B cell (primary cell): ENCODE measurements at regions not wholly inside any gene's neighbourhood (a gene's known extent, or its start where the extent isn't known, plus 50 kb on each side); places are given as distances from the start of the nearest gene placed in this dataset.

Experiments used
- ATAC-seq: fragments of 200-7000 bp; cut with Tn5 transposase; one replicate; pipeline ENCODE4 v1.10.0; 2021; ENCODE audit warnings: low read depth, mild to moderate bottlenecking, moderate number of reproducible peaks, moderate library complexity
- CTCF ChIA-PET: fragments of 350-600 bp; sonication (Branson Sonifier 250); formaldehyde crosslinking; loops from one replicate; lab custom pipeline; 2021; ENCODE audit warnings: antibody characterized with exemption, inconsistent platforms; lab: Charles Lee
- POLR2A ChIA-PET: fragments of 350-600 bp; sonication (Branson Sonifier 250); formaldehyde crosslinking; loops from one replicate; lab custom pipeline; 2021; ENCODE audit warnings: antibody characterized with exemption; lab: Charles Lee
- DNase-seq: peaks from one replicate; pipeline ENCODE4 v3.0.0; 2013
- H2AFZ ChIP-seq: 2 replicates; pipeline ENCODE4 v1.6.1; 2012; ENCODE audit warnings: mild to moderate bottlenecking, low read depth, low read length; ENCODE audit not compliant: insufficient read depth, poor library complexity, severe bottlenecking
- H3K27ac ChIP-seq, 2 donors: 1 replicate in 1 of 2; 2 replicates in 1 of 2; pipeline ENCODE4 v1.5.1; 2012 to 2013; ENCODE audit warnings: low read length in 2 of 2, mild to moderate bottlenecking in 2 of 2, moderate library complexity in 1 of 2
- H3K27me3 ChIP-seq, 4 experiments: fragments of 200-600 bp in 1 of 4; sonication (generic) in 1 of 4; replicated peaks in 1 of 4; 1 replicate in 2 of 4; 2 replicates in 2 of 4; pipeline versions ENCODE4 v1.6.1 to v1.7.0; 2013 to 2016; ENCODE audit warnings: low read length in 3 of 4, mild to moderate bottlenecking in 2 of 4, mixed read lengths in 1 of 4, moderate library complexity in 1 of 4; ENCODE audit not compliant: insufficient read depth in 4 of 4, control insufficient read depth in 3 of 4; ENCODE audit errors: control extremely low read depth in 1 of 4
- H3K36me3 ChIP-seq, 2 experiments: replicated peaks in 1 of 2; 1 replicate in 1 of 2; 2 replicates in 1 of 2; pipeline versions ENCODE4 v1.6.1 to v1.7.1; 2013; ENCODE audit warnings: low read length in 1 of 2; ENCODE audit not compliant: insufficient read depth in 2 of 2, control insufficient read depth in 1 of 2; ENCODE audit errors: control extremely low read depth in 1 of 2, extremely low read depth in 1 of 2
- H3K4me1 ChIP-seq, 2 donors: fragments of 200-600 bp in 1 of 2; sonication (generic) in 1 of 2; 1 replicate in 1 of 2; 2 replicates in 1 of 2; pipeline versions ENCODE4 v1.5.1 to v1.6.1; 2013 to 2017; ENCODE audit warnings: low read length in 2 of 2; ENCODE audit not compliant: control insufficient read depth in 2 of 2, insufficient read depth in 2 of 2
- H3K4me2 ChIP-seq: replicated peaks from 2 replicates; pipeline ENCODE3; 2012; ENCODE audit warnings: mild to moderate bottlenecking, low read depth, low read length; ENCODE audit not compliant: poor library complexity, severe bottlenecking
- H3K4me3 ChIP-seq, 5 experiments: fragments of 200-600 bp in 1 of 5; sonication (generic) in 1 of 5; 1 replicate in 3 of 5; 2 replicates in 2 of 5; pipeline versions ENCODE4 v1.5.1 to v1.7.0; 2011 to 2016; ENCODE audit warnings: low read length in 4 of 5, mild to moderate bottlenecking in 4 of 5, low read depth in 2 of 5, control low read depth in 1 of 5, moderate library complexity in 1 of 5; ENCODE audit not compliant: insufficient read depth in 1 of 5; ENCODE audit errors: control extremely low read depth in 1 of 5, extremely low read depth in 1 of 5
- H3K79me2 ChIP-seq: fragments of 200-600 bp; sonication (generic); one replicate; pipeline ENCODE4 v1.6.0; 2016; ENCODE audit warnings: low read length; ENCODE audit not compliant: control insufficient read depth, insufficient read depth
- H3K9ac ChIP-seq: fragments of 200-600 bp; sonication (generic); 2 replicates; pipeline ENCODE4 v1.6.1; 2017; ENCODE audit warnings: mild to moderate bottlenecking, low read length, moderate library complexity
- H3K9me3 ChIP-seq, 3 donors: one replicate each; pipeline versions ENCODE4 v1.6.1 to v1.7.1; 2013; ENCODE audit warnings: low read length in 2 of 3; ENCODE audit not compliant: control insufficient read depth in 2 of 3, insufficient read depth in 1 of 3; ENCODE audit errors: control extremely low read depth in 1 of 3
- H4K20me1 ChIP-seq: 2 replicates; pipeline ENCODE4 v1.6.0; 2012; ENCODE audit warnings: mild to moderate bottlenecking, low read length; ENCODE audit not compliant: insufficient read depth, control insufficient read depth, poor library complexity, severe bottlenecking
- H3K27ac Mint-ChIP-seq: one replicate; pipeline ENCODE4 v1.8.0; 2021; ENCODE audit warnings: mixed read lengths
- H3K27me3 Mint-ChIP-seq: one replicate; pipeline ENCODE4 v1.8.0; 2021; ENCODE audit warnings: mixed read lengths
- H3K4me1 Mint-ChIP-seq: one replicate; pipeline ENCODE4 v1.8.0; 2021; ENCODE audit warnings: mixed read lengths
- H3K4me3 Mint-ChIP-seq: one replicate; pipeline ENCODE4 v1.8.0; 2021; ENCODE audit warnings: mixed read lengths
- H3K9me3 Mint-ChIP-seq: one replicate; pipeline ENCODE4 v1.8.0; 2022; ENCODE audit warnings: mixed read lengths; ENCODE audit not compliant: insufficient read depth
- EZH2 ChIP-seq: IDR thresholded peaks from 2 replicates; pipeline ENCODE4 v1.6.1; 2012; ENCODE audit warnings: borderline replicate concordance, low read depth, mild to moderate bottlenecking, moderate library complexity, low read length; ENCODE audit not compliant: insufficient read depth, poor library complexity, severe bottlenecking
- WGBS: methylation state at CpG from one replicate; pipeline ENCODE4 v1.1.5; 2013; ENCODE audit warnings: missing lambda C conversion rate; ENCODE audit not compliant: insufficient coverage; 5-methylcytosine and 5-hydroxymethylcytosine counted together
- intact Hi-C: fragments of 100-400 bp; cut with micrococcal nuclease; formaldehyde crosslinking; loops from one replicate; pipeline ENCODE4 v1.10.0; 2022
- TF ChIP-seq, protein P1 (sequence below): fragments of 200-600 bp; IDR thresholded peaks from one replicate; pipeline ENCODE4 v1.8.0; 2022; ENCODE audit warnings: antibody characterized with exemption, mild to moderate bottlenecking

DNA sequence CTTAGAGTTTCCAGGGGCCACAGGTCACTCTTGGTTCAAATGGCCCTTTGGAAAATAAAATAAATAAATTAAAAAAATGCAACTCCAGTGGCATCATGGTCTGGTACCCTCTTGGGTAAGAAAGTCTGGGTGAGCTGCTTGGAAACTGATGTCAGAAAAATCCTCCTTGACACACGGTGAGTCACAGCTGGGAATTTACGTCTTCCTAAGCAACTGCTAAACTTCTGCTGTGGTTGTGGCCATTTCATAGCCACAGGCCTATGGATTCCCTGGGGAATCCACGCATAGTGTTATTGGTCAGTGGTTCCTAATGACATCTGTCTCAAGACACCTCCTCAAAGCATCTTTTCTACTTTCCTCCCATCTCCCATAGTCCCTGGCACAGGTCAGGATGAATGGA lies 220.8 kb downstream of the COG6 start:
- no peak overlapping the region for H3K27ac Mint-ChIP-seq
- Histone ChIP-seq H3K9ac (no peak overlapping the region), H3K36me3 (no peaks in the 10 kb centered on the region), H3K4me3 (no peak overlapping the region), H4K20me1 (no peaks in the 10 kb centered on the region), H2AFZ (no peak overlapping the region), H3K4me1 (no peaks in the 10 kb centered on the region), H3K27ac (no peak overlapping the region), H3K27me3 (no peaks in the 10 kb centered on the region), H3K79me2 (no peaks in the 10 kb centered on the region), H3K4me2 (no peak overlapping the region), H3K9me3 (no peaks in the 10 kb centered on the region)
- ChIA-PET POLR2A (no interaction called here), CTCF (no interaction called here)
- WGBS = 88% methylated on average over 1 of the region's 3 CpGs
- H3K27me3 Mint-ChIP-seq = peaks cover 12% of the 10 kb centered on the region
- H3K4me3 Mint-ChIP-seq = no peak overlapping the region
- DNase-seq = no peak
- H3K9me3 Mint-ChIP-seq = no peaks in the 10 kb centered on the region
- intact Hi-C loops = no loop called here
- no peak for ATAC-seq
- no peaks in the 10 kb centered on the region for H3K4me1 Mint-ChIP-seq
- TF ChIP-seq, protein P1, sequence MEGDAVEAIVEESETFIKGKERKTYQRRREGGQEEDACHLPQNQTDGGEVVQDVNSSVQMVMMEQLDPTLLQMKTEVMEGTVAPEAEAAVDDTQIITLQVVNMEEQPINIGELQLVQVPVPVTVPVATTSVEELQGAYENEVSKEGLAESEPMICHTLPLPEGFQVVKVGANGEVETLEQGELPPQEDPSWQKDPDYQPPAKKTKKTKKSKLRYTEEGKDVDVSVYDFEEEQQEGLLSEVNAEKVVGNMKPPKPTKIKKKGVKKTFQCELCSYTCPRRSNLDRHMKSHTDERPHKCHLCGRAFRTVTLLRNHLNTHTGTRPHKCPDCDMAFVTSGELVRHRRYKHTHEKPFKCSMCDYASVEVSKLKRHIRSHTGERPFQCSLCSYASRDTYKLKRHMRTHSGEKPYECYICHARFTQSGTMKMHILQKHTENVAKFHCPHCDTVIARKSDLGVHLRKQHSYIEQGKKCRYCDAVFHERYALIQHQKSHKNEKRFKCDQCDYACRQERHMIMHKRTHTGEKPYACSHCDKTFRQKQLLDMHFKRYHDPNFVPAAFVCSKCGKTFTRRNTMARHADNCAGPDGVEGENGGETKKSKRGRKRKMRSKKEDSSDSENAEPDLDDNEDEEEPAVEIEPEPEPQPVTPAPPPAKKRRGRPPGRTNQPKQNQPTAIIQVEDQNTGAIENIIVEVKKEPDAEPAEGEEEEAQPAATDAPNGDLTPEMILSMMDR = no peak
- no peak for TF ChIP-seq EZH2

- H3K36me3 ChIP-seq = no peaks in the 10 kb centered on the region
- TF ChIP-seq, protein P1 = no peak
- no peak for TF ChIP-seq EZH2
- no peaks in the 10 kb centered on the region for H3K27me3 ChIP-seq
- H3K79me2 ChIP-seq = no peaks in the 10 kb centered on the region
- ChIA-PET POLR2A (no interaction called here), CTCF (no interaction called here)
- H3K4me1 Mint-ChIP-seq = no peaks in the 10 kb centered on the region
- H3K27me3 Mint-ChIP-seq = peaks cover 17% of the 10 kb centered on the region
- no peaks in the 10 kb centered on the region for H3K9me3 Mint-ChIP-seq
- H3K9ac ChIP-seq = no peak overlapping the region
- no peaks in the 10 kb centered on the region for H3K4me1 ChIP-seq
- no peak overlapping the region for H3K27ac ChIP-seq
- H2AFZ ChIP-seq = no peak overlapping the region
- ATAC-seq (no peak), DNase-seq (no peak)
- 33% methylated on average over 4 of the region's 5 CpGs for WGBS
- no peak overlapping the region for H3K4me3 ChIP-seq
- peaks cover 0 to 4% (median 0%) of the 10 kb centered on the region in 3 donors for H3K9me3 ChIP-seq
- H3K27ac Mint-ChIP-seq = no peak overlapping the region
- intact Hi-C loops = no loop called here
- no peak overlapping the region for H3K4me3 Mint-ChIP-seq
- H4K20me1 ChIP-seq = no peaks in the 10 kb centered on the region
- no peak overlapping the region for H3K4me2 ChIP-seq
Observed at GRCh38 chr13:39877134-39877533, 221.7 kb downstream of the COG6 start.
